Mesendoderm (in vitro differentiated cells): ENCODE measurements at regions not wholly inside any gene's neighbourhood (a gene's known extent, or its start where the extent isn't known, plus 50 kb on each side); places are given as distances from the start of the nearest gene placed in this dataset.

ENCODE experiments used
- DNase-seq: peaks from one replicate; pipeline ENCODE4 v3.0.0; 2013
- H2AK5ac ChIP-seq: 2 replicates; pipeline ENCODE4 v1.6.1; 2013; ENCODE audit warnings: low read length, inconsistent platforms
- H2BK120ac ChIP-seq: 2 replicates; pipeline ENCODE4 v1.6.1; 2013; ENCODE audit warnings: low read depth, mild to moderate bottlenecking, low read length, moderate library complexity, mixed read lengths
- H2BK15ac ChIP-seq: replicated peaks from 2 replicates; pipeline ENCODE4 v1.6.1; 2013; ENCODE audit warnings: low read depth, mild to moderate bottlenecking, moderate library complexity
- H2BK5ac ChIP-seq: 2 replicates; pipeline ENCODE4 v1.6.1; 2013; ENCODE audit warnings: low read length, inconsistent platforms
- H3K18ac ChIP-seq: 2 replicates; pipeline ENCODE4 v1.6.1; 2013; ENCODE audit warnings: mild to moderate bottlenecking, low read length, mixed read lengths
- H3K23ac ChIP-seq: one replicate; pipeline ENCODE4 v1.6.1; 2013; ENCODE audit warnings: low read length
- H3K27ac ChIP-seq: 2 replicates; pipeline ENCODE4 v1.5.1; 2013; ENCODE audit warnings: low read depth, mild to moderate bottlenecking, inconsistent platforms, low read length, moderate library complexity
- H3K27me3 ChIP-seq: 2 replicates; pipeline ENCODE4 v1.6.1; 2013; ENCODE audit warnings: low read length, control low read depth, mild to moderate bottlenecking, inconsistent platforms; ENCODE audit not compliant: insufficient read depth, poor library complexity
- H3K36me3 ChIP-seq: 2 replicates; pipeline ENCODE4 v1.6.1; 2013; ENCODE audit warnings: low read length, inconsistent platforms; ENCODE audit not compliant: control insufficient read depth, insufficient read depth
- H3K4ac ChIP-seq: one replicate; pipeline ENCODE4 v1.6.1; 2013; ENCODE audit warnings: low read depth, mild to moderate bottlenecking, low read length, moderate library complexity
- H3K4me1 ChIP-seq: 2 replicates; pipeline ENCODE4 v1.6.1; 2013; ENCODE audit warnings: low read depth, low read length, inconsistent platforms; ENCODE audit not compliant: control insufficient read depth
- H3K4me2 ChIP-seq: 2 replicates; pipeline ENCODE4 v1.6.1; 2013; ENCODE audit warnings: low read length
- H3K4me3 ChIP-seq: 2 replicates; pipeline ENCODE4 v1.5.1; 2013; ENCODE audit warnings: mild to moderate bottlenecking, low read length
- H3K56ac ChIP-seq: one replicate; pipeline ENCODE4 v1.6.1; 2013; ENCODE audit warnings: low read length
- H3K79me1 ChIP-seq: 2 replicates; pipeline ENCODE4 v1.6.1; 2013; ENCODE audit warnings: low read length, inconsistent platforms
- H3K79me2 ChIP-seq: 2 replicates; pipeline ENCODE4 v1.6.1; 2013; ENCODE audit warnings: mild to moderate bottlenecking, low read length; ENCODE audit not compliant: control insufficient read depth, insufficient read depth
- H3K9ac ChIP-seq: 2 replicates; pipeline ENCODE4 v1.6.1; 2013; ENCODE audit warnings: low read length, inconsistent platforms
- H4K5ac ChIP-seq: one replicate; pipeline ENCODE4 v1.6.1; 2013; ENCODE audit warnings: low read length
- H4K8ac ChIP-seq: one replicate; pipeline ENCODE4 v1.6.1; 2013; ENCODE audit warnings: low read depth, mild to moderate bottlenecking, control low read depth, low read length, moderate library complexity
- WGBS: extraction: QIAGEN DNeasy Blood & Tissue Kit; methylation state at CpG from one replicate; pipeline ENCODE4 v1.1.7; 2013; ENCODE audit warnings: low lambda C conversion rate, missing lambda C conversion rate; ENCODE audit not compliant: insufficient coverage; ENCODE audit errors: extremely low coverage; 5-methylcytosine and 5-hydroxymethylcytosine counted together

- Histone ChIP-seq H3K4me1 (no peaks in the 10 kb centered on the region), H2AK5ac (no peak overlapping the region), H3K56ac (no peak overlapping the region), H3K18ac (no peak overlapping the region), H2BK15ac (no peak overlapping the region), H3K79me2 (no peaks in the 10 kb centered on the region), H3K4ac (no peak overlapping the region), H3K27ac (no peak overlapping the region), H3K4me2 (no peak overlapping the region), H3K36me3 (no peaks in the 10 kb centered on the region), H3K79me1 (no peaks in the 10 kb centered on the region), H3K23ac (no peak overlapping the region), H3K4me3 (no peak overlapping the region), H2BK120ac (no peak overlapping the region), H4K8ac (no peak overlapping the region), H3K9ac (no peak overlapping the region), H4K5ac (no peak overlapping the region), H3K27me3 (no peaks in the 10 kb centered on the region), H2BK5ac (no peak overlapping the region)
- DNase-seq: no peak
- WGBS: no CpG with 5 or more reads among the region's 15 CpGs
These were observed 230.2 kb upstream of the DAPK1 start for GRCh38 chr9:87267251-87268070.

GRCh38 chr9:87269296-87270176, 228.1 kb upstream of the DAPK1 start:
- Histone ChIP-seq H4K5ac (no peak overlapping the region), H3K56ac (no peak overlapping the region), H3K18ac (no peak overlapping the region), H3K36me3 (no peaks in the 10 kb centered on the region), H3K79me1 (no peaks in the 10 kb centered on the region), H2BK120ac (no peak overlapping the region), H3K4me1 (no peaks in the 10 kb centered on the region), H3K79me2 (no peaks in the 10 kb centered on the region), H2BK15ac (no peak overlapping the region), H2AK5ac (no peak overlapping the region), H3K4ac (no peak overlapping the region), H3K27me3 (no peaks in the 10 kb centered on the region), H4K8ac (no peak overlapping the region), H3K23ac (no peak overlapping the region), H3K4me2 (no peak overlapping the region), H2BK5ac (no peak overlapping the region), H3K4me3 (no peak overlapping the region), H3K27ac (no peak overlapping the region), H3K9ac (no peak overlapping the region)
- DNase-seq: no peak
- whole genome bisulfite sequencing: no CpG with 5 or more reads among the region's 7 CpGs

- no peak overlapping the region for H2AK5ac ChIP-seq
- no peaks in the 10 kb centered on the region for H3K36me3 ChIP-seq
- H3K23ac ChIP-seq: no peak overlapping the region
- H3K18ac ChIP-seq: no peak overlapping the region
- no peak overlapping the region for H4K8ac ChIP-seq
- no peak overlapping the region for H2BK15ac ChIP-seq
- H3K27ac ChIP-seq: no peak overlapping the region
- no peak overlapping the region for H3K4me2 ChIP-seq
- DNase-seq: no peak
- H3K27me3 ChIP-seq: no peaks in the 10 kb centered on the region
- no peak overlapping the region for H3K4me3 ChIP-seq
- no peak overlapping the region for H3K4ac ChIP-seq
- H3K9ac ChIP-seq: no peak overlapping the region
- H4K5ac ChIP-seq: no peak overlapping the region
- no peak overlapping the region for H3K56ac ChIP-seq
- H2BK5ac ChIP-seq: no peak overlapping the region
- H2BK120ac ChIP-seq: no peak overlapping the region
- H3K4me1 ChIP-seq: no peaks in the 10 kb centered on the region
- no peaks in the 10 kb centered on the region for H3K79me1 ChIP-seq
- no CpG with 5 or more reads among the region's 16 CpGs for WGBS
- no peaks in the 10 kb centered on the region for H3K79me2 ChIP-seq
These were observed 227.3 kb upstream of the DAPK1 start for GRCh38 chr9:87270221-87270847.

- no peak overlapping the region for H3K27ac ChIP-seq
- H3K4me1 ChIP-seq: no peaks in the 10 kb centered on the region
- no peak for DNase-seq
These were observed 226.8 kb upstream of the DAPK1 start for GRCh38 chr9:87270848-87271234.

DNA sequence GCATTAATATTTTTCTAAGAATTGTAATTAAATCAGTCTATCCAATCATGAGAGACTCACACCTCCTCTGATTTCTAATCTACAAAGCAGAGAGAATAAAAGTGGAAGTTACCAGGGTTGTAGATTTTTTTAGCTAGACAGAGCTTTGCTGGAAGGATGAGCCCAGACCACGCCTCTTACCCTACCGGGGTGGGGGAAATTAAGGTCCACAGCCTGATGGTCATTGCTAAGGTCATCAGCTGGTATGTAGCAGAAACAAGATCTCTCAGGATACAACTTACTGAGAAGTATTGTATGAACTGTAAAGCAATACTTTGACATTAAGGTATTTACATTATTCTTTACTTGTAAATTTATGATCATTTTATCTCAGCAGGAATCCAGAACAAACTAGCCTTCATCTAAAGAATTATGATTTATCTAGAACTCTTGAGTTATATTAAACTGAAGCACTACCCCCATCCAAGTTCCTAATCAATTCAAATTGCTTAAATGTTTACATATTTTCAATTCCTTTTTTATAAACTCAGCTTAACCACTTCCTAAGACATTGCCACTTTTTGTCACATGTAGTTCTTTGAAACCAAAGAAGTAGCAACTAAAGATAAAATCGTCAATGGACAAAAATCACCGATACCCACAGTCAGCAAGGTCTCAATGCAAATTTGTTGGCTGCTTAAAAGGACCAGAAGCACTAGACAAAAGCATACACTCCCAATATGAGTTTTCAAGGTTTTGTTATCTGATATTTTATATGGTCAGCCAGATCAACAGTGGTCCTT, 225.8 kb upstream of the DAPK1 start:
- no peaks in the 10 kb centered on the region for H3K79me2 ChIP-seq
- no peaks in the 10 kb centered on the region for H3K4me1 ChIP-seq
- H2BK120ac ChIP-seq: no peak overlapping the region
- no peak overlapping the region for H4K8ac ChIP-seq
- no peak overlapping the region for H3K4ac ChIP-seq
- no peak overlapping the region for H2BK15ac ChIP-seq
- H4K5ac ChIP-seq: no peak overlapping the region
- no peak overlapping the region for H2BK5ac ChIP-seq
- H3K4me2 ChIP-seq: no peak overlapping the region
- WGBS: no CpG with 5 or more reads among the region's 4 CpGs
- H3K18ac ChIP-seq: no peak overlapping the region
- no peaks in the 10 kb centered on the region for H3K27me3 ChIP-seq
- H3K4me3 ChIP-seq: no peak overlapping the region
- no peak for DNase-seq
- H3K36me3 ChIP-seq: no peaks in the 10 kb centered on the region
- H3K27ac ChIP-seq: no peak overlapping the region
- no peak overlapping the region for H3K23ac ChIP-seq
- H2AK5ac ChIP-seq: no peak overlapping the region
- H3K9ac ChIP-seq: no peak overlapping the region
- H3K56ac ChIP-seq: no peak overlapping the region
- H3K79me1 ChIP-seq: no peaks in the 10 kb centered on the region

More at GRCh38 chr9:87270848-87271234, 226.8 kb upstream of the DAPK1 start:
- Histone ChIP-seq H3K4me3 (no peak overlapping the region), H3K79me2 (no peaks in the 10 kb centered on the region), H2AK5ac (no peak overlapping the region), H3K18ac (no peak overlapping the region), H3K4ac (no peak overlapping the region), H2BK5ac (no peak overlapping the region), H3K4me2 (no peak overlapping the region), H3K36me3 (no peaks in the 10 kb centered on the region), H4K5ac (no peak overlapping the region), H2BK15ac (no peak overlapping the region), H2BK120ac (no peak overlapping the region), H3K9ac (no peak overlapping the region), H3K79me1 (no peaks in the 10 kb centered on the region), H3K27me3 (no peaks in the 10 kb centered on the region), H4K8ac (no peak overlapping the region), H3K23ac (no peak overlapping the region), H3K56ac (no peak overlapping the region)
- no CpG with 5 or more reads among the region's 8 CpGs for WGBS
